GM19035 (cell line): ENCODE measurements at regions not wholly inside any gene's neighbourhood (a gene's known extent, or its start where the extent isn't known, plus 50 kb on each side); places are given as distances from the start of the nearest gene placed in this dataset.

Source experiments
- ATAC-seq: cut with Tn5 transposase; IDR thresholded peaks from one replicate; pipeline ENCODE4 v1.9.1; 2021; ENCODE audit not compliant: unreplicated experiment

DNA sequence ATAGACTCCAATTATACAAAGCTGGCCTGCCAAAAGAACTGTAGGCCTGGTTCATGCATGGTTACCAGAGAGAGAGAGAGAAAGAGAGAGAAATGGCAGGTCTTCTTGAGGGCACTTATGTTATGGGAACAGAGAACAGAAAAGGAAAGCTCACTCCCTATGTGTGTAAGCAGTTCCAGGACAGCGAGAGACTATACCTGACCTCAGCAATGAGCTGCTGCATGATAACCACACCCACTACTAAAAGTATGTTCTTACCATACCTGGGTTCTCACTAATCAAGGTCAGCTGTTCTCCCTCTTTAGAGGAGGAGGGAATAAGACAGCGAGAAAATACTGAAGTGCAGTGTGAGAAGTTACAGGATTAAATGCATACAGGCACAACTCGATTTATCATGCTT is 583.3 kb downstream of the GBA3 start:
- ATAC-seq = no peak

DNA sequence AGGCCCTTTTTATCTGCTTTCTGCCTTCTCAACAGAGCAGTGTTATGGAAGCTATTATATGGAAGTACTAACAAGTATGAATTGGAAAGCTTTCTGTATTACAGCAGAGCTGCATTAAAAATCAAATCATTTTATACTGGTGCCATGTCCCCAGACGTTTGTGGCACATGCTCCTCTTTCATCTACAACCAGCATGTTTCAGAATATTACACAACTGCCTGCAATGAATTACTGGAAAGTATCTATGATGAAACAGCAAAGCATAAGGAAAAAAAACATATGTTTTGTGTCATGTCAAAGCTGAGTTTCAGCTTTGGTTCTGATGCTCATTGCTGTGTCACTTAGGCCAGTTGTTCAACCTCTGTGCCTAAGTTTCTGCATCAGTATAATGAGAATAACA is 576.8 kb downstream of the GBA3 start:
- no peak for ATAC-seq

DNA sequence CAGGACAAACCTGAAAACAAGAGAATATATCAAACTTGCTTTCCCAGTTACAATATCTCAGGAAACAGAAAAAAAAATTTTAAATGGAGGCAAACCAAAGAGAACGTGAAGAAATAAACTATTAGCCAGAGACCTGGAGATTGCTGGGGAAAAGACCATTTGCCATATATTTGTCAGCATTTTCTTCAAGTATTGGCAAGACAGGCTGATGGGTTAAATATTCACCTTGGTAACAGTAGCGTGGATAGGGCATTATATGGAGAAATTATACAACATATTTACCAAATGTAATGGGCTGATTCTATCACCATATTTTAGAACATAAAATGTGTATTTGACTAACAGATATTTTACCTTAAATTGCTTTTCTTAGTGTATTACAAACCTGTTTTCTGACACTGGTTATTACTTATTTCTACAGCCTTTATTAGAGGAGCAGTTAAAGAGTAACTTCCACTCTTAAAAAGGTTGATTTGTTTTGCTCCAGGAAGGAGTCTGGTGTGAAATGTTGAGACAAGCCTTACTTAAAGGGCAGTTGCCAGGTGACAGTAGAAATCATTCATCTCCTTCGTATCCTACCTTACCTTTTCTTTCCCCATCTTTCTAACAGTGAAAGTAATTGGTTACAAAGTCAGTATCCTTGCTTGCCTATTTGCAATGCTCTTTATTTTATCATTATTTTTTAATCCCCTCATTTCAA is 575.5 kb downstream of the GBA3 start:
- ATAC-seq = no peak

DNA sequence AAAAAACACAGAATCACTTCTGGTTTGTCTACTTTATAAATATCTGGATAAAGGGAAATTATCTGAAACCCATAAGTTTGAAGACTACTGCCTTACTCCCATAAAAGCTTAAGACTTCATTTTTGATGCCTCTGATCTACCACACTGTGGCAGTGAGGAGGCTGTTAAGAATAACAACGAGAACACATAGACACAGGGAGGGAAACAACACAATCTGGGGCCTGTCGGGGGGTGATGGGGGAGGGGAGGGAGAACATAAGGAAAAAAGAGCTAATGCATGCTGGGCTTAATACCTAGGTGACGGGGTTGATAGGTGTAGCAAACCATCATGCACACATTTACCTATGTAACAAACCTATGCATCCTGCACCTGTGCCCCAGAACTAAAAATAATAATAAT is 573.7 kb downstream of the GBA3 start:
- no peak for ATAC-seq

DNA sequence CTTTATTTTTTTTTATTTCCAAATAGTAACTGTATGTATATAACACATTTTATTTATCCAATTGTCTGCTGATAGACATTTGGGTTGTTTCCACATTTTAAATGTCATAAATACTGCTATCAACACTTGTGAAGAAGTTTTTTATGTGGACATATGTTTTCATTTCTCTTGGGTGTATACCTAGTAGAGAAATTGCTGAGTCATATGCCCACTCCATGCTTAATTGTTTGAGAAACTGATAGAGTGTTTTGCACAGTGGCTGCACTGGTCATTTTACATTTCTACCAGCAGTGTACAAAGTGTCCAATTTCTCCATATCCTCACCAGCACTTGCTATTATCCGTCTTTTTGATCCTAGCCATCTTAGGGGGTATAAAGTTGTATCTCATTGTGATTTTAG is 567.8 kb downstream of the GBA3 start:
- ATAC-seq = no peak

DNA sequence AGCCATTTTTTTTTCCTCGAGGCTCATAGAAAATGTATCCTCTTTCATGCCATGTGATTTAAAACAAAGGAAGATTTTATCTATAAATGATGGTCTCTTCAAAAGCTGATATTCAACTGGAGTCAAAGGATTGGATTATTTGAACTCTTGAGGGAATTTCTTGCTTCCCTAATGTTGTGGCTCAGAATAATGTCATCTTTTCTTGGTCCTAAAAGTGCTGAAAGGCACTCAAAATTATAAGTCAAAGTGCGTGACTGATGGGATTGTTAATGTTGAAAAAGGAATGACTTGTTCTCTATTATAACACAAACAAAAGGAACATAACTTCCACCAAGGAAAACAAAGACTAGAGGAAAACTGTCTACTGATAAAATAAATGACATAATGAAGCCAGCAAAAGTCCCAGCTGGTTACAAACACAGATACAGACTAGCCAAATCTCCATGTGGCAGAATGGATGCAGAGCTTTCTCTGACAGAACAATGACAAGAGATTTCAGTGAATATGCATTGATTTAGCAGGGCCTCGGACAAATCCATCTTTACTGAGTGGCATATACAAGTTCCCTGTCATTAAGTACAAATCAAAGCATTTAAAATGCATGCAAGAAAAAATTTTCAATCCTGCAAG is 552.6 kb downstream of the GBA3 start:
- no peak for ATAC-seq

DNA sequence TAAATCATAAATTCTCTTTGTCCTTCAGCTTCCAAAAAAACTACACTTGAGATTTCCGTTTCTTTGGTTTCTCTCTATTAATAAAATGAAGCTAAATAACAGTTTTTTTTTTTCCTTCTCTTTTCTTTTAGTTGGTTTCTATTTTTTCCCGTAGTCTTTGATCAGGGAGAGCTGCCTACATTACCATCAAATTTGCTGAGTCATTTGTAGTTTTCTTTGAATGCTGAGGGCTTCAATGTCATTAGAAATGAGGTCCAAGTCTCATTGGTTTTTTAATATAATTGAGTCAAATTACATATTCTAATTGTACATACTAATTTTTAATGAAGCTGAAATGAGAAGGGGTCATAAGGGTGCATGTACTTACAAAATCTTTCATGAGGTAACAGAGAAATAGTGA is 550.2 kb downstream of the GBA3 start:
- ATAC-seq = no peak

DNA sequence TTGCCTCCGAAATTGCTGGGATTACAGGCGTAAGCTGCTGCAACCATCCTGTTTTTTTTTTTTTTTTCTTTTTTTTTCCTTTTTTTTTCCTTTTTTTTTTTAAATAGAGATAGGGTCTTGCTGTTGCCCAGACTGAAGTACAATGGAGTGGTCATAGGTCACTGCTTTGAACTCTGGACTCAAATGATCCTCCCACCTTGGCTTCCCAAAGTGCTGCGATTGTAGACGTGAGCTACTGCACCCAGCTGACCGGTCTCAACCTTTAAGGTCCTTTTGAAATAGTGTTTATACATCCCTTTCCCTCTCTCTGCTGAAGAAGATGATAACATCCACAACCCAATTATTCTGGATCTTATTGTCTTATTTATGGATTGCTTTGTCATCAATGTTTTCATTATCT is 548.7 kb downstream of the GBA3 start:
- no peak for ATAC-seq

DNA sequence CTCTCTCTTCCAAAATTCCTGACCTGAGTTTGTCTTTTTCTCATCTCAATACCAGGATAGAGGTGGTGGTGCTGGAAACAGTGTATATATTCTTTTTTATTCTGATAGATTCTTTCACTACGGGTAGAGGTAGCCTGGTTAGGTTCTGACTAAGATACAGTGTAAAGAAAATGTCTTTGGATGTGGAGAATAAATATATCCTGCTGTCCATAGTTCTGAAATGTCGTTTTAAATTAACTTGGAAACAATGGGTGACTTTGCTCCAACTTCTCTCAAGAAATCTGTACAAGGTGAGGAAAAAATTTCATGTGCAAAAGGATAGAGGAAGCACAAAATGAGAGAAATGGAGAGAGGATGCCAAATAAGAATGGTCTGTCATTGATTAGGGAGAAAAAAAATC is 546.1 kb downstream of the GBA3 start:
- no peak for ATAC-seq

DNA sequence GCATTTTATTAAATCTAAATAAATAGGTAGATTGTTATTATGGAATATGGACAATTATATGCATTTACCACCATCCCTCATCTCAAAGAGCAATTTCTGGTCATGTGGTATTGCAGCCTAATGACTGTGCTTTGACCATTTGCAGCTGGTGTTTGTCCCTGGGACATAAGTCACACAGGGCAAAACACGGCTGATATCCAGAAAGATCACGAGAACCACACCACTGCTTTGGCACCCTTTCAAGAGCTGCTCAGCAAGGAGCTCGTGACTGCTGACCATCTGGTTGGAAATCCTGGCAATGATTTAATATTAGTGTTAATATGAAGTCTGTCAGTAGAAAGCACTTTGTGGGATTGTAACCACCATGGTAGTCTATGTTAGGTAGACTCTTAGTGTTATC is 545.0 kb downstream of the GBA3 start:
- no peak for ATAC-seq

DNA sequence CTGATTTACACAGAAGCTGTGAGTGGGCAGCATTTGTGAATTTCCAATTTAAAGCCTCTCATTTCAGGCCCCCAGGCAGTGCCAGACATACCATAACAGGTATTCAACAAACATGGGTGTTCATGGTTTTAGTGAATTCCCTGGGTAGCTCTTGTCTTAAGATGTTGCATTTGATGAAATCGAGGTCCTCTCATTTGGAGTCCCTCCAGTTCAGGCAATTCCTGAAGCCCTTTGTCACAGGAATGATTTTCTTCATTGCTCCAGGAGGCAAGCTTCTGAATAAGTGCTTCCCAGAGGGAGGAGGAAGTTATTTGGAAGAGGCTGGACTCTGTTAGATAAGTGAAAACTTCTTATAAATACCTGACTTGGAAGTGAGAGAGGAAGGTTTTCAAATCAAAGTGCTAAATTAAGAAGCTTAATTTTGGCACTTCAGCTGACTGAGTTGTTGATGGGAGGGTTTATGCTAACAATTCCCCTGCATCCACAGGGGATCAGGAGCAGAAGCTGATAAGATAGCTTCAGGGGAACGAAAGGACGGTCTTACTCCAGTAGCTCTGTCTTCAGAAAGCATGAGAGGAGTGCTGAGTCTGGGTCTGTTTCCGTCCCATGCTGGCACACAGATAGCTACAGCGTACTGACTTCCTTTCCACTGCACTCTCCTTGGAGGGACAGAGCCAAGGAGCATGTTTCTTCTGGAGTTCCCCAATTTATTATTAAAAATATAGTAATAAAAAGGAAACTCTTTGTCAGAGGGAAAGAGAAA is 543.1 kb downstream of the GBA3 start:
- no peak for ATAC-seq

DNA sequence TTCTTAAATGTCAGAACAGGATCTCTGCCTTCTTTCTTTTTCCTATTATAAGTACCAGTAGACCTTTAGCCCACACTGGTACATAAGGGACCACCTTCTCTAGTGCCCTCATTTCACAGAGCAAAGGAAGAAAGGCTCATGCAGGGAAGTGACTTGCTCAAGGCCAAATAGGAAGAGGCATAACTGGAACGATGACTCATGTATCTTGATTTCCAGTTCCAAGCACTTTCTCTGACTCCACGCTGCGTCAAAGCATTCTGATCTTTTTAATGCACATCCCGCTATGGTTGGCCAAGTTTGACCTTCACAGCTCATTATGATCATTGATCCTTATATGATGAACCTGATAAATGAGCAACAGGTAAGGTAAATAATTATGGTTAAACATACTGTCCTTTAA is 542.0 kb downstream of the GBA3 start:
- ATAC-seq = no peak

DNA sequence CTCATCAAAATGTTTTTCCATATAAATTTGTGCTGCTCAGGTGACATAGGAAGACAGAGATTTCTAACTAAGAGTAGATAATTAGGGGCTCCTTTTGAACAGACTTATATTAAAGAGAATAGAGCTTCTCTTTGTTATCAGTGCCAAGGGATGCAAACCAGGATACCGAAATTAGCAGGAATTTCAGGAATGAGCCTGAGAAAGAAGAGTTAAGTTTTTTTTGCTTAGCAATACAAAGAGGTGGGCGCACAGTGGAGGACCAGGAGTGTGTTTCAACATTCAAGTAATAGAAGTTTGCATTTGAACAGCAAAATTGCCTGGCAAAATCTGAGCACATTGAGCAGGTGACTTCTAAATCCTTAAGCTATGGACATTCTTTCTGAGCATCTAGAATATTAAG is 541.3 kb downstream of the GBA3 start:
- no peak for ATAC-seq

DNA sequence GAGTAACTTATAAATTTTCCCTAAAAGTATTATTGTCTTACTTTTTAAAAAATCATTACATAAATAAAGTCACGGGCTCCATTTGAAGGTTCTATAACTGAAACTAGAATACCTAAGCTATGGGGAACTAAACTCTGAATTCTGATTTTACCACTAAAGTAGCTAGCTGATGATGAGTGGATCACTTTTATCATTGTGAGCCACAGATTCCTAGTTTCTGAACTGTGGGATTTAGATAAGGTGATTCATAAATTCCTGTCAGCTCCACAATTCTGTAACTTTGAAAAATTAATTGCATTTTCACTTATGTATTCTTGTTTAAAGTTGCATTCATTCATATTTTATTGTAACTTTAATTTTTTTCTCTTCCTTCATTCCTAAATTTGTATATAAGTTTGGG is 540.9 kb downstream of the GBA3 start:
- no peak for ATAC-seq

DNA sequence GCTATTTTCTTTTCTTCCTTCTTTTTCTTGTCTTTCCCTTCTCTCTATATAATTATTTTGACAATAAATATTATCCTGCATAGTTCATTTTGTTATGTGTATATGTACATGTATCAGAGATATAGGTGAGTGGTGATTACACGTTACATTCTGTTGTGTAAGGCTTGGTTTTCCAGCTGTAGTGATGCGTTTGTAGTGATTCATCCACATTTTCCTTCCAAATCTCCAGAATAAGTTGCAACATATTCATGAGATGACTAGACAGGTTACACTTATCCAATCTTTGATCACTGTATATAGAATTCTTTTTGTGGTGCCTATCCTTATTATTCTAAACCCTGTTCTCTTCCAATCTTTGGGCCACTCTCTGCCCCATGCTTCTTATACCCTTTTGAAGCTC is 540.2 kb downstream of the GBA3 start:
- no peak for ATAC-seq

DNA sequence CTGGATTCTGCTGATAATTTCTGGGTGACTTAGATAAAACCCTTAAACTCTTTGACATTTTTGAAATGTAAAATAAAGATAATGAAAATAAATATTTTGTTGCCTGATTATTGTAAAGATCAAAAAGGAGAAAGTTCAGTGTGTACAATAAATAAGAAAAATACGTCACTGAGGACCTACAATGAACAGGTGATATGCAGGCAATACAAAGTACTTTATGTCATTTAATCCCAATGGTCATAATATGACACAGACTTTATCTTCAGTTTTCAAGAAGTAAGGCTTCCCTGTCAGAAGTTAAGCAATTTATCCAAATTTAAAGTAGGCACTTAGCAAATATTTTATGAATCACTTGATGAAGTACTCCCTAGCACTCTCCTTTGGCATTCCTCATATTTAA is 532.8 kb downstream of the GBA3 start:
- ATAC-seq = no peak

DNA sequence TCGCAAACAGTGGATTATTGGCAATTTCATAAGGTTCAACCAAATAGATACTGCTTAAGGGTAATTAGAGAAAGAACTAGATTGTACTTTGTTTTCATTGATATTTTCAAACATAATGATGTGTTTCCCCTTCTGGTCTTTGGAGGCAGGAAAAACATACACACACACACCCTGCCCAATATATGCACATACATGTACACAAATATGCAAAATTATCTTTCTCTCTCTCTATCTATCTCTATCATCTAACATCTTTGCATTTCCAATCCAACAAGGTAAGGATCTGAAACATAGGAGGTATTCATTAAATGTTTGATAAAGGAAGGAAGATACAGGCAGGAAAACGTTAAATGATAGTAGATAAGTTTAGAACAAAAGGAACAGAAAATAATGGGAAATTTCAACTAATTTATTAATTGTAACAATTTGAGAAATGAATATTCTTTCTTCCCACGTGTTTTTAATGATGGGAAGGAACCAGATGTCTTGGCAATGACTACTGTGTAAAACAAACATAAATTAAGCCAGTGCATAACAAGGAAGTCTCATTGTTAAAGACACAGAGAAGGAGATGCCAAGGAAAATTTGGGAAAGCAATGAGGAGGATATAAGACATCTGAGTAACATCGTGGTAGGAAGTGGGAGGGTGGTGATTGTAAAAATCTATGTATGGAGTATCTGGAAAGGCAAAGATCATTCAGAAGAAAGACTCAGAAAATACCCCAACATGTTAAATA is 532.1 kb downstream of the GBA3 start:
- no peak for ATAC-seq

DNA sequence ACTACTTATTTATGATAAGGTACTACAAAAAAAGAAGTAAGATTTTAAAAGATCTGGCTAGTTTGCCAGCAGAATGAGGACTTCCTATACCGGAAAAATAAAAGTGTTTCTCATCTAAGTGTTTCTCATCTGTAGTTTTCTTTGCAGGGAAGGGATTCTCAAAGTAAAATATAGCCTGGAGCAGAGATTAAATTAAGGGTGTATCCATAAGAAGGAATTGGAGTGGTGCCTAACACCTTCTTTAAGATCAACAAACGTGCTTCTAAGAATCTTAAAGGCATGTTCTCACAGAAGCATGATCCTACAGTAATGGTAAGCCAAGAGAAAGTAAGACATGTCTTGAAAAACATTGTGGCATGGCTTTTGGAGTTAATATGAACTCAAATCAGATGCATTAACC is 528.2 kb downstream of the GBA3 start:
- ATAC-seq = no peak

DNA sequence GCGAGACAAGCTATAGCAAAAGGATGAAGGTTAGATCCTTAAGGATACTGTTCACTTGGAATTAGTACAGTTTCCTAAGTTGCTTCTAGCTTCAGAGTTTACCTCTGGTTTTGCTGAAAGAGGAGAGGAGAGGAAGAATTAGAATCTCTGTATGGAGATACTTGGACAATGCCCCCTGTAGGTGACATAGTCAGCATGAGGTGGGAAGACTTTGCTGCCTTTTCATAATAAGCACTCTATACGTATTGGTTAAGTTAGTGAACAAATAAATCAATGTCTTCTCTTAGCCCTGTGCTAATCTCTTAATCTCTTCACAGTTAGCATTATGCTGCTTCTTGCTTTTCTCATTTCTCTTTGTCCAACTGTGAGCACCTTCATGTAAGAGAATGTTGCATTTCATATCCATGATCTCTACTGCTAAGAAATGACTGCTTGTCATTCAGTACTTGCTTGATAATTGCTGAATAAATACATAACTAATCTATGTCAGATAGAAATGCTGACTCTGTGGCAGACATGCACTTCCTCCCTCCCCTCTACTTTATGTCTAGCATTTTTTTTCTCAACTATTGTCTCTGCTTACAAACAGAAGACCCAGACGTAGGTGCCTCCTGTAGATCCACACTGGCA is 527.2 kb downstream of the GBA3 start:
- no peak for ATAC-seq

DNA sequence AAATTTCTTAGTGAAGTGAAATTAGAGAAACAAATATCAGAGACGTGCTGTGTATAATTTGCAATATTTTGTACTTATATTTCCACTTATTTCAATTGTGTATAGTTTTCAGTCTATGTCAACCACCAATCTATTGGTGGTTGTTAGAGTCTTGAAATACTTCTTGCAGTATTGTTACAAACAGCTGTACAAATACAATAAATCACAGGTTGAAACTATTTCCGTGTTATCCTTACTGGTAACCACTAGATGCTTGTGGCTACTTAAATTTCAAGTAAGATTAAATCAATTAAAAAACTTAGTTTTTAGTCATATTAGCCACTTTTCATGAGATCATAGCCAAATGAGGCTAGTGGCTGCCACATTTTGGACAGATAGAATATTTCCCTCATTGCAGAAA is 520.5 kb downstream of the GBA3 start:
- no peak for ATAC-seq

DNA sequence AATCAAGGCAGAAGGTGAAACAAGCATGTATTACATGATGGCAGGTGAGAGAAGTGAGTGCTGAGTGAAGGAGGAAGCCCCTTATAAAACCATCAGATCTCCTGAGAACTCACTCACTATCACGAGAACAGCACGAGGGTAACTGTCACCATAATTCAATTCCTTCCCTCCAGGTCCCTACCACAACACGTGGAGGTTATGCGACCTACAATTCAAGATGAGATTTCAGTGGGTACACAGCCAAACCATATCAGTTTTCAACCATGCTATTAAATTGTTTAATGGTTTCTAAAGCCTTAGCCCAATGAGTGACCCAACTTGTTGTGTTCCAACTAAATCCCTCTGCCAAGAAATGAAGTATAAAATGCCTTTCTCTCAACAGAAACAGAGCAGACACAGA is 519.8 kb downstream of the GBA3 start:
- no peak for ATAC-seq
